Gastroesophageal sphincter (tissue), 3 donors: ENCODE measurements at regions not wholly inside any gene's neighbourhood (a gene's known extent, or its start where the extent isn't known, plus 50 kb on each side); places are given as distances from the start of the nearest gene placed in this dataset.

Source experiments
- CTCF ChIP-seq, 4 experiments: fragments of 200-600 bp in 2 of 4; fragments of 450-650 bp in 2 of 4; sonication (generic) in 1 of 4; IDR thresholded peaks; one replicate each; pipeline ENCODE4 v1.5.1; 2017 to 2019; ENCODE audit warnings: antibody characterized with exemption in 4 of 4, mild to moderate bottlenecking in 2 of 4, moderate library complexity in 2 of 4
- EP300 ChIP-seq: sonication (generic); formaldehyde crosslinking; IDR thresholded peaks from one replicate; pipeline ENCODE4 v1.6.1; 2017; ENCODE audit warnings: antibody characterized with exemption, mild to moderate bottlenecking
- POLR2A ChIP-seq, 2 donors: fragments of 450-650 bp; IDR thresholded peaks; one replicate each; pipeline ENCODE4 v1.6.1; 2017; ENCODE audit warnings: antibody characterized with exemption in 2 of 2, mild to moderate bottlenecking in 2 of 2, moderate library complexity in 1 of 2
- POLR2AphosphoS5 ChIP-seq: sonication (generic); formaldehyde crosslinking; IDR thresholded peaks from one replicate; pipeline ENCODE4 v1.6.1; 2017; ENCODE audit warnings: antibody characterized with exemption

GRCh38 chr4:157702831-157703230, 470.0 kb downstream of the GASK1B start:
- TF ChIP-seq CTCF (IDR thresholded peaks at IDR 0.05) (no peak), EP300 (no peak), POLR2AphosphoS5 (no peak), POLR2A (IDR thresholded peaks at IDR 0.05) (no peak)
